PC-3 (cell line): ENCODE measurements at regions not wholly inside any gene's neighbourhood (a gene's known extent, or its start where the extent isn't known, plus 50 kb on each side); places are given as distances from the start of the nearest gene placed in this dataset.

ENCODE experiments used
- ATAC-seq: fragments of 200-7000 bp; cut with Tn5 transposase; 2 replicates; pipeline ENCODE4 v1.9.1; 2020; ENCODE audit warnings: mild to moderate bottlenecking, moderate library complexity
- BruUV-seq: library from RNA; stranded (reverse); fragments of 400-500 nt; replicated peaks from 2 replicates; lab custom pipeline; 2021; lab: Mats Ljungman, UMichigan
- CTCF ChIA-PET: fragments of 300-600 bp; sonication (Branson Sonifier 250); formaldehyde crosslinking; loops from one replicate; lab custom pipeline; 2022; ENCODE audit warnings: antibody characterized with exemption; lab: Charles Lee
- POLR2A ChIA-PET: fragments of 300-600 bp; sonication (Branson Sonifier 250); formaldehyde crosslinking; loops from one replicate; lab custom pipeline; 2022; ENCODE audit warnings: antibody characterized with exemption; ENCODE audit not compliant: unreplicated experiment; lab: Charles Lee
- DNase-seq: peaks from one replicate; pipeline ENCODE4 v3.0.0-alpha.2; 2015
- H2AFZ ChIP-seq: fragments of 300-600 bp; sonication (generic); 2 replicates; pipeline ENCODE4 v1.6.0; 2016; ENCODE audit warnings: antibody characterized with exemption, low read length
- H3F3A ChIP-seq: fragments of 300-600 bp; sonication (generic); one replicate; pipeline ENCODE4 v1.6.0; 2017; ENCODE audit warnings: antibody characterized with exemption, low read length, control low read depth, mild to moderate bottlenecking; ENCODE audit not compliant: unreplicated experiment
- H3K27ac ChIP-seq: fragments of 300-600 bp; sonication (generic); 2 replicates; pipeline ENCODE4 v1.5.1; 2016; ENCODE audit warnings: mild to moderate bottlenecking, low read length
- H3K27me3 ChIP-seq: fragments of 300-600 bp; sonication (generic); 2 replicates; pipeline ENCODE4 v1.6.1; 2016; ENCODE audit warnings: low read length, mixed read lengths
- H3K36me3 ChIP-seq: fragments of 300-600 bp; sonication (generic); 2 replicates; pipeline ENCODE4 v1.6.1; 2016; ENCODE audit warnings: low read depth, mixed run types, low read length, mixed read lengths
- H3K4me1 ChIP-seq: fragments of 300-600 bp; sonication (generic); 2 replicates; pipeline ENCODE4 v1.5.1; 2016; ENCODE audit warnings: low read length; ENCODE audit not compliant: insufficient read depth
- H3K4me2 ChIP-seq: fragments of 300-600 bp; sonication (generic); 2 replicates; pipeline ENCODE4 v1.6.0; 2016; ENCODE audit warnings: low read length
- H3K4me3 ChIP-seq: fragments of 300-600 bp; sonication (generic); 2 replicates; pipeline ENCODE4 v1.5.1; 2016; ENCODE audit warnings: mild to moderate bottlenecking, low read length, mixed read lengths
- H3K79me2 ChIP-seq: fragments of 300-600 bp; sonication (generic); 2 replicates; pipeline ENCODE4 v1.6.1; 2017; ENCODE audit warnings: low read length, mixed read lengths
- H3K9ac ChIP-seq: fragments of 300-600 bp; sonication (generic); 2 replicates; pipeline ENCODE4 v1.6.0; 2016; ENCODE audit warnings: mild to moderate bottlenecking, low read length
- H3K9me2 ChIP-seq: fragments of 300-600 bp; sonication (generic); replicated peaks from 2 replicates; pipeline ENCODE4 v1.6.1; 2016; ENCODE audit warnings: mixed run types, low read length, mixed read lengths
- H3K9me3 ChIP-seq: fragments of 300-600 bp; sonication (generic); 2 replicates; pipeline ENCODE4 v1.6.1; 2016; ENCODE audit warnings: low read length, mixed read lengths
- H4K20me1 ChIP-seq: fragments of 300-600 bp; sonication (generic); 2 replicates; pipeline ENCODE4 v1.6.1; 2016; ENCODE audit warnings: low read length, mixed read lengths
- EZH2 ChIP-seq: fragments of 300-600 bp; sonication (generic); IDR thresholded peaks from one replicate; pipeline ENCODE4 v1.6.1; 2017; ENCODE audit warnings: antibody characterized with exemption, mild to moderate bottlenecking, low read length; ENCODE audit not compliant: unreplicated experiment
- EZH2phosphoT487 ChIP-seq: fragments of 300-600 bp; sonication (generic); IDR thresholded peaks from 2 replicates; pipeline ENCODE4 v1.6.1; 2018; ENCODE audit warnings: mild to moderate bottlenecking, antibody characterized with exemption, low read length, borderline replicate concordance
- intact Hi-C: fragments of 100-400 bp; cut with micrococcal nuclease; formaldehyde crosslinking; loops from 2 replicates; pipeline ENCODE4 v1.9.0; 2023
- TF ChIP-seq, protein P1 (sequence below): fragments of 300-600 bp; sonication (generic); conservative IDR thresholded peaks from 2 replicates; pipeline ENCODE4 v1.5.1; 2017; ENCODE audit warnings: antibody characterized with exemption, low read depth, mild to moderate bottlenecking, low read length

DNA sequence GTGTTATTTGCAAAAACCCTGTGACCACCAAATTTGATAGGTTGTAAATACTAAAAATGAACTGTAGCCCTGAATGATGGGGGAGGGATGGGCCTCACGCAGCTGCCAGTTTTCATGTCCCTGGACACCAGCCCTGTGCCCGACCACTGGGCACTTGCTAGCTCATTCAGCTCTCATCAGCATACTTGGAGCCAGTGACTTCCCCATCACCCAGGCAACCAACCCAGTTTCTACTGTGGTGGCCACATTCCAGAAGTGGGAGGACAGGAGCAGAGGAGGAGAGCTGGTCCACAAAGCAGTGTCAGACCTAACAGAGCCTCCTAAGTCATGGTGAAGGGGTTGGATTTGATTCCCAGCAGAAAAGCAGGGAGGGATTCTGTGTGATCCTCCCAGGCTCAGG lies 128.2 kb downstream of the CPEB2 start:
- TF ChIP-seq EZH2phosphoT487 (no peak), EZH2 (no peak)
- TF ChIP-seq, protein P1, sequence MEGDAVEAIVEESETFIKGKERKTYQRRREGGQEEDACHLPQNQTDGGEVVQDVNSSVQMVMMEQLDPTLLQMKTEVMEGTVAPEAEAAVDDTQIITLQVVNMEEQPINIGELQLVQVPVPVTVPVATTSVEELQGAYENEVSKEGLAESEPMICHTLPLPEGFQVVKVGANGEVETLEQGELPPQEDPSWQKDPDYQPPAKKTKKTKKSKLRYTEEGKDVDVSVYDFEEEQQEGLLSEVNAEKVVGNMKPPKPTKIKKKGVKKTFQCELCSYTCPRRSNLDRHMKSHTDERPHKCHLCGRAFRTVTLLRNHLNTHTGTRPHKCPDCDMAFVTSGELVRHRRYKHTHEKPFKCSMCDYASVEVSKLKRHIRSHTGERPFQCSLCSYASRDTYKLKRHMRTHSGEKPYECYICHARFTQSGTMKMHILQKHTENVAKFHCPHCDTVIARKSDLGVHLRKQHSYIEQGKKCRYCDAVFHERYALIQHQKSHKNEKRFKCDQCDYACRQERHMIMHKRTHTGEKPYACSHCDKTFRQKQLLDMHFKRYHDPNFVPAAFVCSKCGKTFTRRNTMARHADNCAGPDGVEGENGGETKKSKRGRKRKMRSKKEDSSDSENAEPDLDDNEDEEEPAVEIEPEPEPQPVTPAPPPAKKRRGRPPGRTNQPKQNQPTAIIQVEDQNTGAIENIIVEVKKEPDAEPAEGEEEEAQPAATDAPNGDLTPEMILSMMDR: no peak
- DNase-seq (no peak), ATAC-seq (no peak)
- no peaks in the 10 kb centered on the region for H3K9me2 ChIP-seq
- H3K9ac ChIP-seq: no peak overlapping the region
- no peak overlapping the region for H3K27ac ChIP-seq
- no peaks in the 10 kb centered on the region for H3K27me3 ChIP-seq
- H3K4me2 ChIP-seq: no peak overlapping the region
- no peaks in the 10 kb centered on the region for H3K36me3 ChIP-seq
- ChIA-PET POLR2A (no interaction called here), CTCF (no interaction called here)
- no peaks in the 10 kb centered on the region for H3K9me3 ChIP-seq
- H3K4me3 ChIP-seq: no peak overlapping the region
- H3K4me1 ChIP-seq: no peaks in the 10 kb centered on the region
- H4K20me1 ChIP-seq: no peaks in the 10 kb centered on the region
- intact Hi-C loops: no loop called here
- no TSS peak for BruUV-seq
- no peaks in the 10 kb centered on the region for H3F3A ChIP-seq
- no peak overlapping the region for H2AFZ ChIP-seq
- no peaks in the 10 kb centered on the region for H3K79me2 ChIP-seq

DNA sequence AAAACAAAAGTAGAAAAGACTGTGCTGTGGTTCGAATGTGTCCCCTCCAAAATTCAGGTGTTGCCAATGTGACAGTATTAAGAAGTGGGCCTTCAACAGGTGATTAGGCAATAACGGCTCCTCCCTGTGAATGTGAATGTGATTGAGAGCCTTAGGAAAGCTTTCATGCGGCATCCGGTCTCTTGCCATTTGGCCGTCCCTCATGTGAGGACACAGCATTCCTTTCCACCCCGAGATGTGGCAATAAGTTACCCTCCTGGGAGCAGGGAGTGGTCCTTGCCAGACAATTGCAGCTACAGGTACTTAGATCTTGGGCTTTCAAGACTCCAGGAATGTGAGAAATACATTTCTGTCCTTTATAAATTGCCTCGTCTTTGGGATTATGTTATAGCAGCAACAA lies 129.3 kb downstream of the CPEB2 start:
- Histone ChIP-seq H3K9me3 (no peaks in the 10 kb centered on the region), H3K27ac (no peak overlapping the region), H4K20me1 (no peaks in the 10 kb centered on the region), H3K27me3 (no peaks in the 10 kb centered on the region), H3K9ac (no peak overlapping the region), H3K9me2 (no peaks in the 10 kb centered on the region), H3K4me2 (no peak overlapping the region), H2AFZ (no peak overlapping the region), H3K36me3 (no peaks in the 10 kb centered on the region), H3K4me3 (no peak overlapping the region), H3F3A (no peaks in the 10 kb centered on the region), H3K4me1 (no peaks in the 10 kb centered on the region), H3K79me2 (no peaks in the 10 kb centered on the region)
- POLR2A ChIA-PET: no interaction called here
- ATAC-seq (no peak), DNase-seq (no peak)
- CTCF ChIA-PET: no interaction called here
- intact Hi-C loops: no loop called here
- TF ChIP-seq EZH2phosphoT487 (no peak), EZH2 (no peak)
- TF ChIP-seq, protein P1: no peak
- no TSS peak for BruUV-seq

DNA sequence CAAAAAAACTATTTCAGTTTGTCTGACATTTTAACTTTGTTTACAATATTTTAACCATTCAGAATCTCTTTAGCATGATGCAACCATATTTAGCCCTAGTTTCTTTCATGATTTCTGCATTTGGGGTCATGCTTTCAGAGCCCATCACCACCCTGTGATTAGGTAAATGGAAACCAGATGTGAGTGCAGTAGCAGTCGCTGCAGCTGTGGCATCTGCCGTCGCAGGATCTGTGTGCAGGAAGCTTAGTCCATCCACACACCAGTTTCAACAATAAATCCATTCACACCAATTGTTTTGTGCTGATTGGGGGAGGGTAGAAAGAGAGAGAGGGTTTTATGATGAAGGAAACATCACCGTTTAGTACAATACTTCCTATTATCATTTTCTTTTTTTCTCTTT lies 130.5 kb downstream of the CPEB2 start:
- TF ChIP-seq EZH2phosphoT487: no peak
- TF ChIP-seq, protein P1: no peak
- no peak for TF ChIP-seq EZH2

More for the DNA sequence above, 130.5 kb downstream of the CPEB2 start:
- Histone ChIP-seq H3K9me2 (no peaks in the 10 kb centered on the region), H3K27ac (no peak overlapping the region), H3F3A (no peaks in the 10 kb centered on the region), H3K9me3 (no peaks in the 10 kb centered on the region), H3K36me3 (no peaks in the 10 kb centered on the region), H4K20me1 (no peaks in the 10 kb centered on the region), H3K4me3 (no peak overlapping the region), H3K4me1 (no peaks in the 10 kb centered on the region), H3K79me2 (no peaks in the 10 kb centered on the region), H3K4me2 (no peak overlapping the region), H3K9ac (no peak overlapping the region), H2AFZ (no peak overlapping the region), H3K27me3 (no peaks in the 10 kb centered on the region)
- BruUV-seq: no TSS peak
- ATAC-seq: no peak
- ChIA-PET POLR2A (no interaction called here), CTCF (no interaction called here)
- no peak for DNase-seq
- intact Hi-C loops: no loop called here
